C4-2B (cell line): ENCODE measurements at regions not wholly inside any gene's neighbourhood (a gene's known extent, or its start where the extent isn't known, plus 50 kb on each side); places are given as distances from the start of the nearest gene placed in this dataset.

Experiments used
- ZFX ChIP-seq: fragments of 450-650 bp; IDR thresholded peaks from 2 replicates; pipeline ENCODE4 v1.6.1; 2017
- TF ChIP-seq, protein P1 (sequence below): fragments of 450-650 bp; conservative IDR thresholded peaks from 2 replicates; pipeline ENCODE4 v1.5.1; 2017; ENCODE audit warnings: mild to moderate bottlenecking

DNA sequence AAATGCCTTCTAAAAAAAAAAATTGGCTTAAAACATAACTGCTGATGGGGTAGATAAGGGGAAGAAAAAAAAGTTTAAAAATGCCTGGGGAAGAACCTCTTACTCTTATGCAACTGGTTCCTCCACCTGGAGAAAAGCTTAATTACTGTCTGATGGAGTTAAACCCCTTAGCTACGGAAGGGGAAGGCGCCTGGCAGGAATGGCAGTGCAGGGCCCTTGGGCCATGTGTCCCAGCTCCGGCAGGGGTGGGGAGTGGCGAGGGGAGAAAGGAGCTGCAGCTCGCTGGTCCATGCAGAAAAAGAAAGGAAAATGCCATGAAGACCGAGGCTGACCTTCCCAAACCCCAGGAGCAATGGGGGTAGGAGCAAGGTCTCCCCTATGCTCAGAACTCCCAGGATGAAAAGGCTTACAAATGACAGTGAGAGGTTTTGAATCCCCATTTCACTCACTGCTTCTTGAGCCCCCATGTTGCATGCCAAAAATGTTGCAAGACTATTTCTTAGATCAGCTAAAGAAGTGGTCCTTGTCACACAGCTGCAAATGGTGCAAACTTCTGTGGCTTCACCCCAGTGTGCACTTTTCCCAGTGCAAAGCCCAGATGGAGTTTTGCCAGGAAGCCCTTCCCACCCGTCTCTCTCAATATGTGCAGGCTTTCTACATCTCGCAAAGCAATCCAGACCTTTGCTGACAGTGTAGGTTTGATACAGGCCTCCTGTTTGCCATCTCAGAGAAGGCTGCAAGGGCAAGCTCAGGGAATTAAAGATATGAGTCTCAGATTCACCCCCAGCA, 204.8 kb upstream of the CT83 start:
- TF ChIP-seq, protein P1, sequence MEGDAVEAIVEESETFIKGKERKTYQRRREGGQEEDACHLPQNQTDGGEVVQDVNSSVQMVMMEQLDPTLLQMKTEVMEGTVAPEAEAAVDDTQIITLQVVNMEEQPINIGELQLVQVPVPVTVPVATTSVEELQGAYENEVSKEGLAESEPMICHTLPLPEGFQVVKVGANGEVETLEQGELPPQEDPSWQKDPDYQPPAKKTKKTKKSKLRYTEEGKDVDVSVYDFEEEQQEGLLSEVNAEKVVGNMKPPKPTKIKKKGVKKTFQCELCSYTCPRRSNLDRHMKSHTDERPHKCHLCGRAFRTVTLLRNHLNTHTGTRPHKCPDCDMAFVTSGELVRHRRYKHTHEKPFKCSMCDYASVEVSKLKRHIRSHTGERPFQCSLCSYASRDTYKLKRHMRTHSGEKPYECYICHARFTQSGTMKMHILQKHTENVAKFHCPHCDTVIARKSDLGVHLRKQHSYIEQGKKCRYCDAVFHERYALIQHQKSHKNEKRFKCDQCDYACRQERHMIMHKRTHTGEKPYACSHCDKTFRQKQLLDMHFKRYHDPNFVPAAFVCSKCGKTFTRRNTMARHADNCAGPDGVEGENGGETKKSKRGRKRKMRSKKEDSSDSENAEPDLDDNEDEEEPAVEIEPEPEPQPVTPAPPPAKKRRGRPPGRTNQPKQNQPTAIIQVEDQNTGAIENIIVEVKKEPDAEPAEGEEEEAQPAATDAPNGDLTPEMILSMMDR = no peak
- no peak for TF ChIP-seq ZFX
